Coronary artery (tissue), 2 donors: ENCODE measurements at regions not wholly inside any gene's neighbourhood (a gene's known extent, or its start where the extent isn't known, plus 50 kb on each side); places are given as distances from the start of the nearest gene placed in this dataset.

Experiments
- DNase-seq: peaks from one replicate; pipeline ENCODE4 v3.0.0-alpha.2; 2017; ENCODE audit warnings: low spot score
- H3K27ac ChIP-seq, 2 donors: fragments of 200-600 bp; sonication (generic); one replicate each; pipeline ENCODE4 v1.5.1; 2016 to 2019
- H3K4me3 ChIP-seq: fragments of 200-600 bp; sonication (generic); 2 replicates; pipeline ENCODE4 v1.5.1; 2016; ENCODE audit warnings: mild to moderate bottlenecking, moderate library complexity
- TF ChIP-seq, protein P1 (sequence below): fragments of 200-600 bp; sonication (generic); IDR thresholded peaks from one replicate; pipeline ENCODE4 v1.5.1; 2019; ENCODE audit warnings: antibody characterized with exemption

DNA sequence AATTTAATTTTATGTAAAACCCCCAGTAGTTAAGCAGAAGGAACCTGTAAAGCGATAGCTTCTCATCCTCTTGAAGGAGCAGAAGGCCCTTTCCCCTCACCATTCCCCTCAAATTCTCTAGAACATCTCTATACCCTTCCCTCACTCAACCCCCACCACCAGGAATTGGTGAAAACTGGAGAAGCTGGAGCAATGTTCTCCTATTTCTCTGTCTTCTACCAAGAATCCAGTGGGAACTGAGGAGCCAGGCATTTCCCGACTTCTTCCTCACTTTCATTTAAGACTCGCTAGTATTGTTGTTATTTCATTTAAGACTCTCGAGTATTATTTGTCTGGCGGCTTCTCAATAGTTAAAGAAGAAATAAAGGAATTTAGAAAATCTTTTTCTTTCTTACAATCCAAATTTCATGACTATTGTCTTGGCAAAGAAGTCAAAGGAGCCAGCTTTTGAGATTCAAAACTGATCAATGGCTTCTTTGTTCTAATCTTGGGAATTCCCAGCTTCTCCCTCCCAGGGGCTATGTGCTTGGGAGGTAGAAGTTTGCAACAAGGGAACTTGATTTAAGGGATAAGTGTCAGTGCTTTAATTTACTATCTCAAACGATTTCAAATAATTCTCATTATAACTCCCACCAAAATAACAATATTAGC lies 253.3 kb upstream of the ADGRL2 start:
- no peak for DNase-seq
- H3K4me3 ChIP-seq, result no peak overlapping the region
- TF ChIP-seq, protein P1, sequence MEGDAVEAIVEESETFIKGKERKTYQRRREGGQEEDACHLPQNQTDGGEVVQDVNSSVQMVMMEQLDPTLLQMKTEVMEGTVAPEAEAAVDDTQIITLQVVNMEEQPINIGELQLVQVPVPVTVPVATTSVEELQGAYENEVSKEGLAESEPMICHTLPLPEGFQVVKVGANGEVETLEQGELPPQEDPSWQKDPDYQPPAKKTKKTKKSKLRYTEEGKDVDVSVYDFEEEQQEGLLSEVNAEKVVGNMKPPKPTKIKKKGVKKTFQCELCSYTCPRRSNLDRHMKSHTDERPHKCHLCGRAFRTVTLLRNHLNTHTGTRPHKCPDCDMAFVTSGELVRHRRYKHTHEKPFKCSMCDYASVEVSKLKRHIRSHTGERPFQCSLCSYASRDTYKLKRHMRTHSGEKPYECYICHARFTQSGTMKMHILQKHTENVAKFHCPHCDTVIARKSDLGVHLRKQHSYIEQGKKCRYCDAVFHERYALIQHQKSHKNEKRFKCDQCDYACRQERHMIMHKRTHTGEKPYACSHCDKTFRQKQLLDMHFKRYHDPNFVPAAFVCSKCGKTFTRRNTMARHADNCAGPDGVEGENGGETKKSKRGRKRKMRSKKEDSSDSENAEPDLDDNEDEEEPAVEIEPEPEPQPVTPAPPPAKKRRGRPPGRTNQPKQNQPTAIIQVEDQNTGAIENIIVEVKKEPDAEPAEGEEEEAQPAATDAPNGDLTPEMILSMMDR, result no peak
- no peak overlapping the region for H3K27ac ChIP-seq

DNA sequence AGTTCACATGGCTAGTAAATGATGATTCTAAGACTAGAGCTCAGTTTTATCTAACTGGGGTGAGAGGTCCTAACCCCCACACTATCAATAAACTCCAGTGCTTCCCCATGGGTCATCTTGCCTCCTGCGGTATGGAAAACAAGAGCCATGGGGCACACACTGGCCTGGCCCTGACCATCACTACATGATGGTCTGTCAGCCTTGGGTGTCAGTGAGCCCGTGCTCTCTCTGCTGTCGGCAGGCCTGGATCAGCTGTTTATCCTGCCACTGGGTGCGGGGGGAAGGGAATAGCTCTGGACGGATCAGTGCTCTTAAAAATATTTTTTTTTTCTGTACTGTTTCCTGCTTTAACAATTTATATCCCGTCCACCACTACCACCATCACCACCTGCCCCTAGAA lies 255.0 kb upstream of the ADGRL2 start:
- DNase-seq, result no peak
- Histone ChIP-seq H3K4me3 (no peak overlapping the region), H3K27ac (no peak overlapping the region)
- TF ChIP-seq, protein P1, result no peak

DNA sequence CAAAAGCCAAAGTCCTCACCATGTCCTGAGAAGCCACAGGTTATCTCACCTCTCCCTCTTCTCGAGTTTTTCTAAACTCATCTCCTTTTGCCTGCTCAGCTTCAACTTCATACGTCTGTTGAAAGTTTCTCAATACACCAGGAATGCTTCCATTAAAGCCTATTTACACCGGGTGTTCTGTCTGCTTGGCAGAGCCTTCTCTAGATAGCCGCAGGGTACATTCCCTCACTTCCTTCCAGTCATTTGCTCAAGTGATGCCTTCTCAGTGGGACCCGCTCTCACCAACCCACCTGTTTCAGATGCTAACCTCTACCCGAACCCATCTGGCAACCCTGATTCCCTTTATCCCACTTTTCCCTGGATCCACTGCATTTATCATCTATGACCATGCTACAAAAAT lies 257.0 kb upstream of the ADGRL2 start:
- H3K27ac ChIP-seq, result no peak overlapping the region
- no peak for DNase-seq
- TF ChIP-seq, protein P1, result no peak
- H3K4me3 ChIP-seq, result no peak overlapping the region

DNA sequence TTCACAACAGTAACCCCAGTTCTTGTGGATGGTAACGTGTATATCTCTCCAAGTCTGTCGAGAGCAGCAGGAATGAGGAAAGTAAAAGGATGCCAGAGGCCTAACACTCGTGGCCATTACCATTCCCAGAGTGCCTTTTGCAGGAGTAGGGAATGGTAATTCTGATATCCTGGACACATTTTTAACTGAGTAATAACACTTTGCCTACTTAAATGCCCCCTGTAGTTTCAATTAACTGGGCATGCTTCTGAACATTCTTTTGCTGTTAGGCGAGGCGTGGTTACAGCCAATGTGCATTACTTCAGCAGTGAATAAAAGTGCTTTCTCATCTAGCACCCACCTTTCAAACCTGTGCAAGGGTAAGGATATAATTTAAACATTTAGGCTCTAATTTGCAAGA lies 258.5 kb upstream of the ADGRL2 start:
- no peak for DNase-seq
- TF ChIP-seq, protein P1, result no peak
- Histone ChIP-seq H3K4me3 (no peak overlapping the region), H3K27ac (no peak overlapping the region)

DNA sequence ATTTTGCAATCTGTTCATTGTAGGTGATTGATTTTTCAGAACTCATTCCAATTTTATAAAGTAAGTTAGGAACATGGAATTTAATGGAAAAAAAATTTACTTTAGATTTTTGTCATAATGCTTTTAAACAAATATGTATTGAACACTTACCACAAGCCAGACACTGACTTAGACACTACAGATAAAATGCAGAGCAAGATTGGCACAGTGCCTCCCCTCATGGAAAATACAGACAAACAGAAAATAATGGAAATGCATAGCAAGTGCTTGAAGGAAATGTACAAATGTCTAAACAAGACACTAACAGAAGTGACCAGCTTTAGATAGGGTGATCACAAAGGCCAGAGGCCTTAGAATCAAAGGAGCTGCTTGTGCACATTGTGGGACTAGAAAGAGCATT lies 260.5 kb upstream of the ADGRL2 start:
- no peak for DNase-seq
- H3K4me3 ChIP-seq, result no peak overlapping the region
- TF ChIP-seq, protein P1, result no peak
- no peak overlapping the region for H3K27ac ChIP-seq

DNA sequence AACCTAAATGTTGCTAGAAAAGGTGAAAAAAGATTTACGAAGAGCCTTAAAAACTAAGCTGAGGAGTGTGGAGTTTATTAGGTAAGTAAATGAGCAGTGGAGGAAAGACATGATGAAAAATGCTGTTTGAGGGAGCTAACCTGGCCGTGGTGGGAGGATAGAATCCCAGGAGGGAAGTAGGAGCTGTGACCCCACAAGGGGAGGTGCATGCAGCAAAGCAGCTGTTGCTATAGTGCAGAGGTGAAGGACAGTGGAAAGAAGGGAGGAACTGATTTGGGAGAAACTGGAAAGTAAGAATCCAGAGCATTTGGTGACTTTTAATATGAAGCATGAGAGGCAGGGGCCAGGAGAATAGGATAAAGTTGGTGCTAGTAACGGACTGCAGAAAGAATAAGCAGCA lies 271.7 kb upstream of the ADGRL2 start:
- TF ChIP-seq, protein P1, result no peak
- no peak for DNase-seq
- Histone ChIP-seq H3K4me3 (no peak overlapping the region), H3K27ac (no peak overlapping the region)

DNA sequence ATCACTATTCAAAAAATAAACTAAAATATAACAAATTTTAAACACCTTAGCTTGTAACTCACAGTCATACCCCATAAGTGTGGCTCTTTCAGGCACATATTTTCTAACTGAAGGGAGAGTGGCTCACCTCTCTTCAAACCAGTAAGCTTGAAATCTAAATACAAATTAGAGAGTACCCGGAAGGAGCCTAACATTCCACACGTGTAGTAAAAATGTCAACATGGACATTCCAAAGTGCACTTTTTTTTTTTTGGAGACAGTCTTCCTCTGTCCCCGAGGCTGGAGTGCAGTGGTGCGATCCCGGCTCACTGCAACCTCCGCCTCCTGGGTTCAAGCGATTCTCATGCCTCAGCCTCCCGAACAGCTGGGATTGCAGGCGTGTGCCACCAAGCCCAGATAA lies 275.6 kb upstream of the ADGRL2 start:
- no peak for DNase-seq
- Histone ChIP-seq H3K4me3 (no peak overlapping the region), H3K27ac (no peak overlapping the region)
- TF ChIP-seq, protein P1, result no peak
